ENCODE measurements at regions not wholly inside any gene's neighbourhood (a gene's known extent, or its start where the extent isn't known, plus 50 kb on each side); places are given as distances from the start of the nearest gene placed in this dataset.
A peak's percentile ranks its signal among the peaks of the same experiment; 100 is the strongest.
"Not testable (repeated sequence)": the region's sequence is repeated elsewhere in the genome, so short reads cannot be mapped to it uniquely, and the experiment has no call there.

DNA sequence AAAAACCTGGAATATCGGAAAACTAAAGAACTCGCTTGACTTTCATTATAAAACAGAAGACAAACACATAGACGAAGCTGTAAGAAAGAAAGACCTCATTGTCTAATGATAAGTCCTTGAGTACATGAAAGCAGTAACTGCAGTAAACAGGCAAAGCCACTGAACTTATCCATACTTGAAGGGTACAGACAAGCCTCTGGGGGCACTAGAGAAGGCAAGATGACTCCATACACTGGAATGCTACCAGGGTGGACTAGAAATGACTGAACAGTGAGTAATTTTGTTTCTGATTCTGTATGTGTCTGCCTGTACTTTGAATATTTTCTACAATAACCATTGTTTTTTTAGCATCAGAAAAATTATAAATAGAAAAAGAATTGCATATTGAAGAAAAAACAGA lies 507.9 kb downstream of the UQCRFS1 start:
- H3K4me3 ChIP-seq (ENCODE audit: low read length) = no peak overlapping the region
- DNase-seq (ENCODE audit: low read depth) = peak; percentile 65
- TF ChIP-seq CTCF (IDR thresholded peaks at IDR 0.05; ENCODE audit: insufficient read depth, low read depth, low read length, missing control alignments) = no peak

GRCh38 chr19:28703400-28703956 lies 509.5 kb downstream of the UQCRFS1 start:
- TF ChIP-seq CTCF (IDR thresholded peaks at IDR 0.05; ENCODE audit: insufficient read depth, low read depth, low read length, missing control alignments) = no peak
- no peak for DNase-seq (ENCODE audit: low read depth)
- H3K4me3 ChIP-seq (ENCODE audit: low read length) = no peak overlapping the region

DNA sequence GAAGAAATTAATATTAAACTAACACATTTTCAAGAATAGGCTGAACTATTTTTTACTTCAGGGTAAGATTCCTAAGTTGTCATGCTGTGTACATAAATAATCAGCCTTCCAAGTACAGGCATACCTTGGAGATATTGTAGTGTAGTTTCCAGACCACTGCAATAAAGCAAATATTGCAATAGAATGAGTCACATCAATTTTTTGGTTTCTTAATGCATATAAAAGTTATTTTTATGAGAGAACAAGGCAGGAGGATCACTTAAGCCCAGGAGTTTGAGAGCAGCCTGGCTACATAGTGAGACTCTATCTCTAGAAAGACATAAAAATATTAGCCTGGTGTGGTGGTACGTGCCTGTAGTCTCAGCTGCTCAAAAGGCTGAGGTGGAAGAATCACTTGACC lies 511.5 kb downstream of the UQCRFS1 start:
- H3K4me3 ChIP-seq (ENCODE audit: low read length) = no peak overlapping the region

GRCh38 chr19:28700176-28700575 lies 512.8 kb downstream of the UQCRFS1 start:
- no peak for DNase-seq (ENCODE audit: low read depth)
- no peak overlapping the region for H3K4me3 ChIP-seq (ENCODE audit: low read length)
- no peak for TF ChIP-seq CTCF (IDR thresholded peaks at IDR 0.05; ENCODE audit: insufficient read depth, low read depth, low read length, missing control alignments)

More for the DNA sequence above, 511.5 kb downstream of the UQCRFS1 start:
- no peak for TF ChIP-seq CTCF (IDR thresholded peaks at IDR 0.05; ENCODE audit: insufficient read depth, low read depth, low read length, missing control alignments)
- DNase-seq (ENCODE audit: low read depth) = no peak

- no peak for DNase-seq (ENCODE audit: low read depth)
- no peak for TF ChIP-seq CTCF (IDR thresholded peaks at IDR 0.05; ENCODE audit: insufficient read depth, low read depth, low read length, missing control alignments)
- no peak overlapping the region for H3K4me3 ChIP-seq (ENCODE audit: low read length)
Observed at GRCh38 chr19:28697308-28697707, 515.6 kb downstream of the UQCRFS1 start.

DNA sequence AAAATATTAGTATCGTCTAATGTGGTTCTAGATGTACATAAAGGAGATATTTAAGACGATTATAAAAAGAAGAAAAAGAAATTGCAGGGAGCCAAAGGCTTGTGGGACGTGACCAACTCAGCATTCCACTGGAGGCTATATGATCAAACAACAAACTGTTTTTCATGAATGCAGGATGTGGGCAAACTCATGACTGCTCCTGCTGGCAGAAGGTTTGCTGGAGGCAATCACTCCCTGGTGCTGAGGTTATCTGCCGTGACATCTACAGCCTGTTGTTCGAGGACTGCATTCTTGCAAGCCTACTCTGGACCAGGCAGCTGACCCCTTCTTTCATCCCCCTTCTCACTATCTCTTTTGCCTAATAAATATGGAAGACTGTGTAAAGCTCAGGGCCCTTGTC lies 518.1 kb downstream of the UQCRFS1 start:
- no peak for DNase-seq (ENCODE audit: low read depth)
- H3K4me3 ChIP-seq (ENCODE audit: low read length) = no peak overlapping the region
- no peak for TF ChIP-seq CTCF (IDR thresholded peaks at IDR 0.05; ENCODE audit: insufficient read depth, low read depth, low read length, missing control alignments)

GRCh38 chr19:28691683-28692082 lies 521.3 kb downstream of the UQCRFS1 start:
- no peak for DNase-seq (ENCODE audit: low read depth)
- no peak for TF ChIP-seq CTCF (IDR thresholded peaks at IDR 0.05; ENCODE audit: insufficient read depth, low read depth, low read length, missing control alignments)
- H3K4me3 ChIP-seq (ENCODE audit: low read length) = no peak overlapping the region

GRCh38 chr19:28689464-28689863 lies 523.5 kb downstream of the UQCRFS1 start:
- DNase-seq (ENCODE audit: low read depth); H3K4me3 ChIP-seq (ENCODE audit: low read length): not testable (repeated sequence)

All from epithelial cell of esophagus (primary cell).